Hepatocyte (in vitro differentiated cells): ENCODE measurements at regions not wholly inside any gene's neighbourhood (a gene's known extent, or its start where the extent isn't known, plus 50 kb on each side); places are given as distances from the start of the nearest gene placed in this dataset.

ENCODE experiments used
- DNase-seq: peaks from one replicate; pipeline ENCODE4 v3.0.0-alpha.2; 2016; ENCODE audit warnings: low spot score
- H2AFZ ChIP-seq: fragments of 200-600 bp; sonication (generic); 2 replicates; pipeline ENCODE4 v1.6.0; 2016; ENCODE audit warnings: antibody characterized with exemption, mild to moderate bottlenecking
- H3K27ac ChIP-seq: fragments of 200-600 bp; sonication (generic); 2 replicates; pipeline ENCODE4 v1.5.1; 2016; ENCODE audit warnings: mild to moderate bottlenecking
- H3K27me3 ChIP-seq: fragments of 200-600 bp; sonication (generic); 2 replicates; pipeline ENCODE4 v1.6.1; 2016
- H3K36me3 ChIP-seq: fragments of 200-600 bp; sonication (generic); replicated peaks from 2 replicates; pipeline ENCODE4 v1.5.1; 2016; ENCODE audit warnings: low read depth; ENCODE audit not compliant: insufficient read depth
- H3K4me1 ChIP-seq: fragments of 200-600 bp; sonication (generic); 2 replicates; pipeline ENCODE4 v1.5.1; 2016; ENCODE audit warnings: mild to moderate bottlenecking, moderate library complexity; ENCODE audit not compliant: insufficient read depth
- H3K4me2 ChIP-seq: fragments of 200-600 bp; sonication (generic); 2 replicates; pipeline ENCODE4 v1.6.0; 2016
- H3K4me3 ChIP-seq: fragments of 200-600 bp; sonication (generic); 2 replicates; pipeline ENCODE4 v1.5.1; 2016; ENCODE audit warnings: mild to moderate bottlenecking
- H3K79me2 ChIP-seq: fragments of 200-600 bp; sonication (generic); 2 replicates; pipeline ENCODE4 v1.6.0; 2017; ENCODE audit warnings: mild to moderate bottlenecking
- H3K9me2 ChIP-seq: fragments of 200-600 bp; sonication (generic); replicated peaks from 2 replicates; pipeline ENCODE4 v1.6.0; 2017; ENCODE audit warnings: mild to moderate bottlenecking; ENCODE audit not compliant: insufficient read depth
- H3K9me3 ChIP-seq: fragments of 200-600 bp; sonication (generic); 2 replicates; pipeline ENCODE4 v1.5.1; 2016; ENCODE audit warnings: low read depth, mild to moderate bottlenecking
- H4K20me1 ChIP-seq: fragments of 200-600 bp; sonication (generic); 2 replicates; pipeline ENCODE4 v1.6.0; 2016; ENCODE audit warnings: mild to moderate bottlenecking; ENCODE audit not compliant: insufficient read depth, poor library complexity, severe bottlenecking
- EZH2 ChIP-seq: fragments of 200-600 bp; sonication (generic); IDR thresholded peaks from 2 replicates; pipeline ENCODE4 v1.6.1; 2016; ENCODE audit warnings: antibody characterized with exemption, mild to moderate bottlenecking, borderline replicate concordance
- EZH2phosphoT487 ChIP-seq: fragments of 200-600 bp; sonication (generic); IDR thresholded peaks from one replicate; pipeline ENCODE4 v1.6.1; 2018; ENCODE audit warnings: antibody characterized with exemption, mild to moderate bottlenecking, low read depth, moderate library complexity; ENCODE audit not compliant: unreplicated experiment, severe bottlenecking
- WGBS: methylation state at CpG from one replicate; pipeline ENCODE4 v1.1.6; 2016; ENCODE audit warnings: low lambda C conversion rate; ENCODE audit errors: missing lambda C conversion rate; 5-methylcytosine and 5-hydroxymethylcytosine counted together
- TF ChIP-seq, protein P1 (sequence below): fragments of 200-600 bp; sonication (generic); IDR thresholded peaks from 2 replicates; pipeline ENCODE4 v1.5.1; 2016; ENCODE audit warnings: antibody characterized with exemption, mild to moderate bottlenecking; ENCODE audit not compliant: poor library complexity

DNA sequence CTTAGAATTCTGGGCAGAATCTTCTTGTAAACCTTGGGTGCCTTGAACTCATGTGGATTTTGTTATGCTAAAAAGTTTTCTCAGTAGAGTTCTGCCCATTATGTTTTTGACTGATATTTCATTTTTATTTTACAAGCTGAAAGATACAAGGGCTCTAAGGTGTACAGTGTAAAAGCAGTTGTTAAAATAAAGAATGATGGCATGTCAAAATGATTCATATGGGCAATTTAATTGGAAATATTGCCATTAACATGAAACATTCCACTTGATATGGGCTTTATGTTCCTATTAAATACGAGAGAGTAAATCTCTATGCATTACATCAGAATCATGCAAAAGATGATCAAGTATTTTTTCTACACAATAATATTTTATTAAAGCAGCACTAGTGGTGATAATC, 295.1 kb upstream of the ATP2B1 start:
- no peaks in the 10 kb centered on the region for H3K9me3 ChIP-seq
- WGBS: 54% methylated on average over 1 of the region's 1 CpG

GRCh38 chr12:90000721-90001120, 292.1 kb upstream of the ATP2B1 start:
- Histone ChIP-seq H3K79me2 (no peaks in the 10 kb centered on the region), H3K9me3 (no peaks in the 10 kb centered on the region), H3K4me1 (no peaks in the 10 kb centered on the region), H3K4me3 (no peak overlapping the region), H3K36me3 (no peaks in the 10 kb centered on the region), H3K9me2 (no peaks in the 10 kb centered on the region), H4K20me1 (no peaks in the 10 kb centered on the region), H2AFZ (no peak overlapping the region), H3K4me2 (no peak overlapping the region), H3K27ac (no peak overlapping the region), H3K27me3 (no peaks in the 10 kb centered on the region)
- no peak for DNase-seq
- 96% methylated on average over 3 of the region's 3 CpGs for WGBS
- TF ChIP-seq EZH2 (no peak), EZH2phosphoT487 (no peak)
- TF ChIP-seq, protein P1, sequence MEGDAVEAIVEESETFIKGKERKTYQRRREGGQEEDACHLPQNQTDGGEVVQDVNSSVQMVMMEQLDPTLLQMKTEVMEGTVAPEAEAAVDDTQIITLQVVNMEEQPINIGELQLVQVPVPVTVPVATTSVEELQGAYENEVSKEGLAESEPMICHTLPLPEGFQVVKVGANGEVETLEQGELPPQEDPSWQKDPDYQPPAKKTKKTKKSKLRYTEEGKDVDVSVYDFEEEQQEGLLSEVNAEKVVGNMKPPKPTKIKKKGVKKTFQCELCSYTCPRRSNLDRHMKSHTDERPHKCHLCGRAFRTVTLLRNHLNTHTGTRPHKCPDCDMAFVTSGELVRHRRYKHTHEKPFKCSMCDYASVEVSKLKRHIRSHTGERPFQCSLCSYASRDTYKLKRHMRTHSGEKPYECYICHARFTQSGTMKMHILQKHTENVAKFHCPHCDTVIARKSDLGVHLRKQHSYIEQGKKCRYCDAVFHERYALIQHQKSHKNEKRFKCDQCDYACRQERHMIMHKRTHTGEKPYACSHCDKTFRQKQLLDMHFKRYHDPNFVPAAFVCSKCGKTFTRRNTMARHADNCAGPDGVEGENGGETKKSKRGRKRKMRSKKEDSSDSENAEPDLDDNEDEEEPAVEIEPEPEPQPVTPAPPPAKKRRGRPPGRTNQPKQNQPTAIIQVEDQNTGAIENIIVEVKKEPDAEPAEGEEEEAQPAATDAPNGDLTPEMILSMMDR: no peak

More for the DNA sequence above, 295.1 kb upstream of the ATP2B1 start:
- Histone ChIP-seq H3K27ac (no peak overlapping the region), H3K27me3 (no peaks in the 10 kb centered on the region), H3K36me3 (no peaks in the 10 kb centered on the region), H3K4me1 (peaks cover 8% of the 10 kb centered on the region), H3K79me2 (no peaks in the 10 kb centered on the region), H2AFZ (no peak overlapping the region), H3K4me3 (no peak overlapping the region), H4K20me1 (no peaks in the 10 kb centered on the region), H3K4me2 (no peak overlapping the region), H3K9me2 (no peaks in the 10 kb centered on the region)
- DNase-seq: no peak
- no peak for TF ChIP-seq EZH2
- no peak for TF ChIP-seq EZH2phosphoT487
- TF ChIP-seq, protein P1: no peak

GRCh38 chr12:89999699-90000505, 291.3 kb upstream of the ATP2B1 start:
- 18% methylated on average over 2 of the region's 2 CpGs for WGBS
- Histone ChIP-seq H3K4me3 (no peak overlapping the region), H3K4me1 (no peaks in the 10 kb centered on the region), H3K9me2 (no peaks in the 10 kb centered on the region), H3K36me3 (no peaks in the 10 kb centered on the region), H4K20me1 (no peaks in the 10 kb centered on the region), H3K4me2 (no peak overlapping the region), H2AFZ (no peak overlapping the region), H3K79me2 (no peaks in the 10 kb centered on the region), H3K27me3 (no peaks in the 10 kb centered on the region), H3K27ac (no peak overlapping the region), H3K9me3 (no peaks in the 10 kb centered on the region)
- TF ChIP-seq, protein P1: no peak
- no peak for TF ChIP-seq EZH2phosphoT487
- no peak for TF ChIP-seq EZH2
- DNase-seq: no peak
